Cardiac fibroblast (primary cell): ENCODE measurements at regions not wholly inside any gene's neighbourhood (a gene's known extent, or its start where the extent isn't known, plus 50 kb on each side); places are given as distances from the start of the nearest gene placed in this dataset.

ENCODE experiments used
- DNase-seq, 2 donors: peaks; one replicate each; pipeline versions ENCODE4 v3.0.0 to v3.0.0-alpha.2; 2010; ENCODE audit warnings: low read depth in 2 of 2
- H3K4me3 ChIP-seq, 2 donors: replicated peaks in 1 of 2; 1 replicate in 1 of 2; 2 replicates in 1 of 2; pipeline ENCODE4 v1.5.1; 2011; ENCODE audit warnings: low read depth in 2 of 2, low read length in 2 of 2, mild to moderate bottlenecking in 2 of 2, moderate library complexity in 1 of 2
- TF ChIP-seq, protein P1 (sequence below): IDR thresholded peaks from one replicate; pipeline ENCODE4 v1.5.1; 2011; ENCODE audit warnings: low read depth, mild to moderate bottlenecking, low read length, inconsistent platforms

DNA sequence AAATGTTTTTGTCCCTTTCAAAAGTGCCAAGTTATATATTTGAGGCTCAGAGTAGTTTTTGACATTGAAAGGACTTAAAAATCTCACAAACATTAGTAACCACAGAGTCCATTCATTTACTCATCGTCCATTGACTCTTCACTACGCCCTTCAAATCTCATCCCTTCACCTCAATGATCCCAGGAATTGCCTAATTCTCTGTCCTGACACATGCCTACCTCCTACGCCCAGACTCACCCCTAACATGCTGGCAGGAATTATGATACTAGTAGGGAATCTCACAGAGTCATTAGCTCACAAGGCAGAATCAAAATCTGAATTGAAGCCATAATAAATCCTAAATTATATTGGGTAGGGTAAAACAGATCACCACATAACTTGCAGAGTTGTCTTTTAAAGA is 410.1 kb downstream of the RAP2B start:
- H3K4me3 ChIP-seq, result no peak overlapping the region
- TF ChIP-seq, protein P1, sequence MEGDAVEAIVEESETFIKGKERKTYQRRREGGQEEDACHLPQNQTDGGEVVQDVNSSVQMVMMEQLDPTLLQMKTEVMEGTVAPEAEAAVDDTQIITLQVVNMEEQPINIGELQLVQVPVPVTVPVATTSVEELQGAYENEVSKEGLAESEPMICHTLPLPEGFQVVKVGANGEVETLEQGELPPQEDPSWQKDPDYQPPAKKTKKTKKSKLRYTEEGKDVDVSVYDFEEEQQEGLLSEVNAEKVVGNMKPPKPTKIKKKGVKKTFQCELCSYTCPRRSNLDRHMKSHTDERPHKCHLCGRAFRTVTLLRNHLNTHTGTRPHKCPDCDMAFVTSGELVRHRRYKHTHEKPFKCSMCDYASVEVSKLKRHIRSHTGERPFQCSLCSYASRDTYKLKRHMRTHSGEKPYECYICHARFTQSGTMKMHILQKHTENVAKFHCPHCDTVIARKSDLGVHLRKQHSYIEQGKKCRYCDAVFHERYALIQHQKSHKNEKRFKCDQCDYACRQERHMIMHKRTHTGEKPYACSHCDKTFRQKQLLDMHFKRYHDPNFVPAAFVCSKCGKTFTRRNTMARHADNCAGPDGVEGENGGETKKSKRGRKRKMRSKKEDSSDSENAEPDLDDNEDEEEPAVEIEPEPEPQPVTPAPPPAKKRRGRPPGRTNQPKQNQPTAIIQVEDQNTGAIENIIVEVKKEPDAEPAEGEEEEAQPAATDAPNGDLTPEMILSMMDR, result no peak
- DNase-seq, result no peak

DNA sequence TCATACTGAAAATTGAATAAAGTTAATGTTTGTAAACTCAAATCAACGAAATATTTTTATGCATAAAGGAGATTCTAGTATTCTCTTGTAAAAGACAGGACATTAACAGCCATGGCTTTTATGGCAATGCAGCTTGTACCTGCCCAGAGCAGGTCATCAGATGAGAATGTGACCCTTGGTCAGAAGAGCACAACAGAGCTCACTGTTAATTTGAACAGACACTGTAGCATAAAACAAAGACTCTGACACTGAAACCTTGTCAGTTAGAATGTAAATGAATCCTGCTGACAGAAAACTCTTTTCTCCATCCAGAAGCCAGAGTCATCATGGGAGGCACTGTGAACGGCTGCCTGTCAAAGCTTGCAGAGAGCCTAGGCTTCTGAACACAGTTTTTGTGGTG is 410.6 kb downstream of the RAP2B start:
- no peak for DNase-seq
- no peak overlapping the region for H3K4me3 ChIP-seq
- TF ChIP-seq, protein P1, result no peak

DNA sequence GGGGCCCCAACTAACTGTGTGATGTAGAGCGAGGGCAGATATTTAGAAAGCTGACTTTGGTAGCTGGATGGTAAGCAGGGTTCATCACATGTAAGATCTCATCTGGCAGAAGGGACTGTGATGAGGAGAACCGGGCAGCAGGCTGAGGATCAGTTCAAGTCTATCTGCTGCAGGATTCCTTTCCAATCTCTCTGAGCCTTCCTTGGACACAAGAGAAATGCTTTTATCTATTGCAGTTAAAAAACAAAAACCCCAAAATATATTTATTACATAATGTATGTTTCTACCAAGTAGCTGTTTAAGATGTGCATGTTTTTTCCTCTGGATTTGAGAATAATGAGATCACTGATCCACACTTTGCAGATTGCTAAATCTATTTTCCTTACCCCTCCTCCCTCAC is 411.5 kb downstream of the RAP2B start:
- DNase-seq, result no peak
- no peak overlapping the region for H3K4me3 ChIP-seq
- TF ChIP-seq, protein P1, result no peak

DNA sequence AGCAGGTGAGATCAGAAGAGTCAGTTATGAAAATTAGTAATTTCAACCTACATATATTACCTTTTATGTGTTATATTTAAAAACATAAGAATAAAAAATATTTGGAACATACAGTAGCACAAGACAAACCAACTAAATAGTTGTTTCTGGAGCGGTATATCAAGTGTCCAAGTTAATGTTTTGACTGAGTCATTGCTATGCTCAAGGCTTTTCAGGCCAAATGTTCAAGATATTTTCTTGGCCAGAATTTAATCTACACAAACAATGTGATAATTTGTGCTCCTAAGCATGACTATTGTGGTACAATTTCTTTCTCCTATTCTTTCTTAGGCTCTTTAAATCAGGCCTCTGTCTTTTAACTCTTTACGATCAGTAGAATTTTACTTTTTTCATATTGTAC is 412.4 kb downstream of the RAP2B start:
- no peak overlapping the region for H3K4me3 ChIP-seq
- peak in 1 of 2 donors; percentile 40 for DNase-seq
- TF ChIP-seq, protein P1, result no peak

DNA sequence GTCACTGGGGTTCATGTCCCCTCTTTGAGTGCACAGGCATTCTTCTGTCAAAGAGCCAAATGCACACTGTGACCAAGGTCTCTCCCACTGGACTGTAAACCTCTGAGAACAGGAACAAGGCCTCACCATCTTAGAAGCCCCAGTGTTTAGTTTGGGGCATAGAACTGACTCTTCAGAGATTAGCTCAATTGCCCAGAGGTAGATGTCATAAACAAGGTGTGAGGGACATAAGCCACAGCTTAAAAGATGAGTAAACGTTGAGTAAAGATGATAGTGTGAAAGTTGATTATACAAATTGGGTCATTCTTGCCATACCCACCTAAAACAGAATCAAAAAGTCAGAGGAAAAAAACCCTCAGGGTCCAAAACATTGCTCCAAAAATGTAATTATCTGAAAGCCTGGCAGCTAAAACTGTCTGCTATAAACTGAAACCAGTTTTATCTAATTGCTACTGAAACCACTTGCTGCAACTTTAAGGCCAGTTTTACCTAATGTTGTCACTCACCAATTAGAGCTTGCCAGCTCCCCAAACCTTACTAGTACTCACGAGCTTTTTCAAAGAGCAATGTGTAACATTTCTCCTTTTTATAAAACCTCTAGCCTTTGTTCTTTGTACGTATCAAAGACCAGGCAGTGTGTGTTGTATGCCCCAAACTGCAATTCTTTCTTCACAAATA is 415.2 kb downstream of the RAP2B start:
- no peak overlapping the region for H3K4me3 ChIP-seq
- TF ChIP-seq, protein P1, result no peak
- DNase-seq, result no peak

DNA sequence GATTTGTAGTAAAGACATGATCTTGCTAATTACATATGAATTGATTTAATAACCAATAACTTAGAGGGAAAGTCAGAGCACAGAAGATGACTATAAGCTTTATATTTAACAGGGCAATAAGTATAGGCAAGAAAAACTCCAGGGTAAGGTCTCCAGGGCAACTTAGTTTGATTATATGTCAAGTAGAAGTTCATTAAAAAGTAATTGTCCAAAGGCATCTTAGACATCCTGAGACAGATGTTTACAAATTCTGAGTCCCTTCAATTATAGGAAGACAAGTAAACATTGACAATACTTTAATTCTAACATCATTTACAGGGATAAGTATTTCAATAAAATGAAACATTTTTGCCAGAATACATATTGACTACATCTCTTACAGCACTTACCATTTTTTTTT is 416.0 kb downstream of the RAP2B start:
- H3K4me3 ChIP-seq, result no peak overlapping the region
- no peak for DNase-seq
- TF ChIP-seq, protein P1, result no peak

DNA sequence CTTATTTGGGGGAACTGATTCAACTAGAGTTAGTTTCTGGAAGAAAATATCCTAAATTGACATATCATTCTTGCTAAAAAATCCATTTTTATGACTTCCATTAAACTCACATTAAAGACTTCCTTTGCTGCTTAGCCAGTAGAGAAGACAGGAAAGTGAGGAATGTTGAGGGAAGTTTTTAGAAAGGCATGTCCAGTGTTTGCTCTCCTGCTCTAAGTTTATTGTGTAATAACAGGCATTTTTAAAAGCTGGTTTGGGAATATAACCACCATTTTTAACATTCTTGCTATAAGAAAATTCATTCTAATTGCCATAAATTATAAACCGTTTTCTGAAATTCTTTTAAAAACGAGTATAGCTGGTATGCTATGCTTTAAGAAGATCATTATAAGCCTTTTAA is 428.0 kb downstream of the RAP2B start:
- no peak for DNase-seq
- no peak overlapping the region for H3K4me3 ChIP-seq
- TF ChIP-seq, protein P1, result no peak
